Activated T-helper 9 cell treated with anti-CD3 and anti-CD28 coated beads, Interleukin-2, amount 50 U/mL, for 16 hours (primary cell): ENCODE measurements at regions not wholly inside any gene's neighbourhood (a gene's known extent, or its start where the extent isn't known, plus 50 kb on each side); places are given as distances from the start of the nearest gene placed in this dataset.

ENCODE experiments used
- DNase-seq: peaks from one replicate; pipeline ENCODE4 v3.0.0-alpha.2; 2020; ENCODE audit warnings: low read depth

GRCh38 chr2:6626401-6627012, 239.2 kb downstream of the CMPK2 start:
- no peak for DNase-seq

DNA sequence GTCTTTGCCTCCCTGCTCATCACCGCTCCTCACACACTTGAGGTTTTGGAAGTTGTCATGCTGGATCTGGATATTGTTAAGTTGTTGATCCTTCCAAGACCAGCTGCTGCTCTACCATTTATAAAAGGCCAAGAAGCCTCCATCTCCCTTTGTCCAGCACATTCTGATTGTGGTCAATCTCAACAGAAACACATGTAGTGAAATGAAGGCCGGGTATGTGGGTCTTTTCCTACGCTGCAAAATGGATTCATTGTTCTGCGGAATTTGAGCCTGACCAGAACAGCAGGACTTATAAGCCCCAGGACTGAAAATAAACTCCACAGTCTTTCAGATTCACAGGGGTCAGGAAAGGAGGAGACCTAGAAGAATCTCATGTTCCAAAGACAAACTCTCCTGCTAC, 238.4 kb downstream of the CMPK2 start:
- DNase-seq: no peak

DNA sequence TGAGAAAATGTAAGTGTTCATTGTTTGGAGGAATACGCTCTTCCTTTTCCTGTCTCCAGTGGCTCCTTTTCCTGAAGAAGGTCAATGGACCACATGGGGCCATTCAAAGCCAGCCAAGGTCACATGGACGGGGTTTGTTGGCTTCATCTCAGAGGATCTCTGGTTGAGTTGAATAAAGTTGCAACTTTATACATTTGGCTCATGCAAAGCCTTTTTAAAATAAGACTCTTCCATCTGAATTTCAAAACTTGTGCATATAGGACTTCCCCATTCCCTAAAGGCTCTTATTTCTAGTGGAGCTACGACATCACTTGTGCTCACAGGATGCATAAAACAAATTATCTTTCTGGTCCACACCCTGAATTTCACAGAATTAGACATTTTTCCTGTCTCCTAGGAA, 235.5 kb downstream of the CMPK2 start:
- DNase-seq: no peak

DNA sequence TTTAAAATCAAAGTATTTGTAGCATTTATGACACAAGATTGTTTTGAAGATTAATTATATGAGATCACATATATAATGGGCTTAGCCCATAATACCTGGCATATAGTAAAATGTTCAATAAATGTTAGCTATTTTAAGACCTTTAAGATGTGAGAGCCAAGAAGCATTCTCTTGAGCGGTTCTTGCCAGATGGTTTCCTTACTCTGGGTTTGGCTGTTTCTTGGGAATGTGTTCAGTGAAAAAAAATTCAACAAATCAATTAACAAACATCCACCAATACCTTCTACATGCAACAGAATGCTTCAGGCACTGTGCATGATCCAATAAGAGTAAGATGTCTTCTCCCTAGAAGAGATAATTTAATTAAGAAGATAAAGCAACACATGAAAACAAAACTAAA, 230.4 kb downstream of the CMPK2 start:
- no peak for DNase-seq

- DNase-seq: no peak
Measured at GRCh38 chr2:6637330-6637729, 228.4 kb downstream of the CMPK2 start.

GRCh38 chr2:6639929-6640620, 225.6 kb downstream of the CMPK2 start:
- no peak for DNase-seq

GRCh38 chr2:6640621-6641015, 225.1 kb downstream of the CMPK2 start:
- no peak for DNase-seq

DNA sequence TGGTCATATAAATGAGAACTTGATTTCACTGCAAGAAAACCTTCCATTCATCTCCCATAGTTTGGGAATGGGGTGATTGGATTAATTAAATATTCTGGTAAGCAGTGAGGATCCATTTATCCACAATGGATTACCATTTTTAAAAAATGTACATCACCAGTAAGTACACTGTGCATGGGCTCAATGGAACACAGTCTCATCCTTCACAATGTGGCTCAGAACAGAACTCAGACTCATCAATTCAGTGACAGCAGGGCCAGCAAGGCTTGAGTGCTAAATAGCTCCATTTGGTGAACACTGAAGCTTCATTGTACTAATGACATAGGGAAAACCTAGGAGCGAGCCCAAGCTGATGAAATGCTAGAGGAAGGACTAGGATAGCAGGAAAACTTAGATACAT, 223.8 kb downstream of the CMPK2 start:
- no peak for DNase-seq

DNA sequence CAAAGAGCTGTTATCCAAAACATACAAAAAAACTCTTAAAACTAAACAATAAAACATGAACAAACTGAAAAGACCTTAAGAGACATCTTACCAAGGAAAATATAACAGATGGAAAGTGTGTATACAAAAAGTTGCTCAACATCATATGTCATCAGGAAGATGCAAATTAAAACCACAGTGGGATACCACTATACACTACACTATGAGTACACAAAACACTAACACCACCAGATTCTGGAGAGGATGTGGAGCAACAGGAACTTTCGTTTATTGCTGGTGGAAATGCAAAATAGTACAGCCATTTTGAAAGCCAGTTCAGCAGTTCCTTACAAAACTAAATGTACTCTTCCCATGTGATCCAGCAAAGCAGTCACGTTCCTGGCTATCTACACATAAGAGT, 221.4 kb downstream of the CMPK2 start:
- DNase-seq: no peak

GRCh38 chr2:6645004-6645403, 220.7 kb downstream of the CMPK2 start:
- DNase-seq: no peak

- DNase-seq: no peak
Measured at GRCh38 chr2:6645672-6646071, 220.0 kb downstream of the CMPK2 start.

GRCh38 chr2:6647046-6647445, 218.7 kb downstream of the CMPK2 start:
- DNase-seq: no peak

- DNase-seq: no peak
Measured at GRCh38 chr2:6648596-6649247, 217.0 kb downstream of the CMPK2 start.

GRCh38 chr2:6650311-6650710, 215.4 kb downstream of the CMPK2 start:
- no peak for DNase-seq

GRCh38 chr2:6652251-6652650, 213.5 kb downstream of the CMPK2 start:
- no peak for DNase-seq

DNA sequence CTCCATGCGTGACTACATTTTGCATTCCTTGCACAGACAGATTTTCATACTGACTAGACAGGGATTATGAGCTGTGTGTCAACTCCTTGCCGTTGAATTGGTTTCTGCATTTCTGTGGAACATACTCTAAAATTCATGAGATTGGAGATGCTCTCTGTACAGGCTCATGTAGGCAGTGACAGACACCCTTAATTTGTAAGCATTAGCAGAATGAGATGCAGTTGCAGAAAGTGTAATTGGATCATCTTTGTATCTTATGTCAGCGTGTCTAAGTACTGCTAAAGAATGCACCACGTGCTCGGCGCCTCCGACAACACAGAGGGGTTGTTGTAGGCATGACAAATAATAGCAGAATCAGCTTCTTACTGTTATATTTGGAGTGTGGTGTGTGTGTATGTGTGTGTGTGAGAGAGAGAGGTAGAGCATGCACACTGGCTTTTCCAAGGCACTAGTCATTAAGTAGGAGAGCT, 212.4 kb downstream of the CMPK2 start:
- DNase-seq: no peak

DNA sequence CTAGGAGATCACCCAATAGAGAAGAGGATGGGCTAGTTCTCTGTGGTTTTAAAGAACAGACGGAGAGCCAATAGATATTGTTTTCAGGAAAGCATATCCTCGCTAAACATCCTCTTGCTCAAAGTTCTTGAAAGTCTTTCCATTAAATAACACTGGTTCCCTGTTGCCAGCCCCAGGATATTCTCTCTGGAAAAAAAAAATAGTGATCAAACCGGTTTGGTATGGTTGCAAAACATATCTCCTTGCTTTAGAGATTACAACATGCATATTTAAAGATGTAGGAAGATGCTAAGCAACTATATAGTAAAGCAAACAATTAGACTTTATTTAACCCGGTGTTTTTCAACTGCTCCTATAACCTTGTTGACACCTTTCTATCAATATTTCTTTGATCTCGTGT, 211.4 kb downstream of the CMPK2 start:
- DNase-seq: no peak

DNA sequence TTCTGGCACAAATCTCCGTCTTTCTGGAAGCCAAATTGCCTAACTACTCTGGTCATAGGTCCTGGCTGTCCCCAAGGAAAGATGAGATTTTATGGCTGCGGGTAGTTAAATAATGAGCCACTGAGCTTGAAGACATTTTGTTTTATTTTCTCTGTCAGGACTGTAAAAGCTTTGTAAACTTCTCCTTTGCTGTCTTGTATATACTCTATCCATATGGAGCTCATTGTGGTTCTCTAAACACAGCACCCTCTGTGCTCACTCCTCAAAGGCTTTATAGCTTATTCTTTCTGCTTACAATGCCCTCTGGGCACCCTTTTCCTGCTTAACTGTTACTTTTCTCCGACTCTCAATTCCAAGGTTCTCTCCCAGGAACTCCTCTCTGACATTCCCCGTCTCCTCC, 209.1 kb downstream of the CMPK2 start:
- no peak for DNase-seq

- DNase-seq: no peak
Measured at GRCh38 chr2:6657136-6657535, 208.6 kb downstream of the CMPK2 start.

GRCh38 chr2:6657855-6658254, 207.9 kb downstream of the CMPK2 start:
- no peak for DNase-seq

- no peak for DNase-seq
Measured at GRCh38 chr2:6664332-6665061, 201.2 kb downstream of the CMPK2 start.

DNA sequence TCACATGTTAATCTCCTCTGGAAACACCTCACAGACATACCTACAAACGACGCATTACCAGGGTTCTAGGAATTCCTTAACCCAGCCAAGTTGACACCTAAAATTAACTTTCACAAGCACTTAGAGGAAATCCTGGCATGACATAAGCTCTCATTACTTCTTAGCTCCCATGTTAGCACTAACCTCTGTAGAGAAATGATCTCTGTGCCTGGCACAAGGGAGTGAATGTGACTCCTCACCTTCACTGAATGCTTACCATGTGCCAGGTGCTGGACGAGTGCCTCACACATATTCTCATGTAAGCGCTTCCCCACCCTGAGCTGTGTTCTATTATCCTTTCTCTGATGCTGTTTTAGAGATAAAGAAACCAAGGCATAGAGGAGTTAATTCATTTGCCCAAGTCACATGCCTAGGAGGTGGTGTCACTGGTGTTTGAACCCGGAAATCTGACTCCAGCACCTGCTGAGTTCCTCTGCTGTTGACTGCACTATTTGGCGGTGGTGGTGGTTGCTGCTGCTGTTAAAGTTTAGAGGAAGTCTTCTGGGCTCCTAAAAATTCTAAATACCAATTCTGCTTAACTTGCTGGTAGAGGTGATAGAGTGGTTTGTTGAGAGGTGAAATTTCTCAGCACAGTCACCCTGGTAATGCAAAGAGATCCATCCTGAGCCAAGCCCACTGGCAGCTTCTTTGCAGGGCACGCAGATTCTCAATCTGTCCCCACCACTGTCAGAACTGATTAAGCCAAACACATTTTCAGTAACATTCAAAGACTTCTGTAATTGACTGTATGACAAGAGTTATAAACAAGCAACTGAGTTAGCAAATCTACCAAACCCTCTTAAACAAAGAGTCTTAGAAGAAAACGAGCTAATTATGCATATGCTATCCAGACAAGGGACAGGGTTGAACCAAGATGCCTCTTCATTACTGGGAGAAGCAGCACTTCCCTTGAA, 200.3 kb downstream of the CMPK2 start:
- no peak for DNase-seq
